ENCODE measurements at regions not wholly inside any gene's neighbourhood (a gene's known extent, or its start where the extent isn't known, plus 50 kb on each side); places are given as distances from the start of the nearest gene placed in this dataset.

- in situ Hi-C loops (cut with HindIII; ENCODE audit: low pct_ligation_motif_present, low sequenced_read_pairs): no loop called here
- TF ChIP-seq CTCF (IDR thresholded peaks at IDR 0.05; ENCODE audit: low read depth, low read length, missing control alignments): no peak
These were observed 396.7 kb upstream of the RGMA start for GRCh38 chr15:93485438-93486327.

DNA sequence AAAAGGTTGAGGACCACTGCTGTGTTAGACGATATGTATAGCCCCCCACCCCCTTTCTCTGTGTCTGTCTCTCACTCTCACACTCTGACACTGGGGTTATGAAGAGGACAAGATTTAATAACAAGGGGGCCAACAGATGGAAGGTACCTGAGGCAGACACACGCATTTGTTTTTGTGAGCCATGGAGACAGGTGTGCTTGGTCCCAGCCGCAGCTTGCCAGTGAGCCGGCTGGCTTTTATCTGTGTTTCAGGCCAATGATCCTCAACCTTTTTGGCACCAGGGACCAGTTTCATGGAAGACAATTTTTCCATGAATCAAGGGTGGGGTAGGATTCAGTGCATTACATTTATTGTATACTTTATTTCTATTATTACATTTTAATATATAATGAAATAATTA lies 394.9 kb upstream of the RGMA start:
- Histone ChIP-seq H3K27me3 (replicated peaks) (no peaks in the 10 kb centered on the region), H3K36me3 (replicated peaks) (no peaks in the 10 kb centered on the region), H3K27ac (no peak overlapping the region), H3K4me3 (ENCODE audit: low read depth, low read length) (no peak overlapping the region)
- DNase-seq: no peak
- in situ Hi-C loops (cut with HindIII; ENCODE audit: low pct_ligation_motif_present, low sequenced_read_pairs): no loop called here
- TF ChIP-seq CTCF (IDR thresholded peaks at IDR 0.05; ENCODE audit: low read depth, low read length, missing control alignments): no peak

More at GRCh38 chr15:93485438-93486327, 396.7 kb upstream of the RGMA start:
- Histone ChIP-seq H3K4me3 (ENCODE audit: low read depth, low read length) (no peak overlapping the region), H3K36me3 (replicated peaks) (no peaks in the 10 kb centered on the region), H3K27ac (no peak overlapping the region), H3K27me3 (replicated peaks) (no peaks in the 10 kb centered on the region)
- no peak for DNase-seq

DNA sequence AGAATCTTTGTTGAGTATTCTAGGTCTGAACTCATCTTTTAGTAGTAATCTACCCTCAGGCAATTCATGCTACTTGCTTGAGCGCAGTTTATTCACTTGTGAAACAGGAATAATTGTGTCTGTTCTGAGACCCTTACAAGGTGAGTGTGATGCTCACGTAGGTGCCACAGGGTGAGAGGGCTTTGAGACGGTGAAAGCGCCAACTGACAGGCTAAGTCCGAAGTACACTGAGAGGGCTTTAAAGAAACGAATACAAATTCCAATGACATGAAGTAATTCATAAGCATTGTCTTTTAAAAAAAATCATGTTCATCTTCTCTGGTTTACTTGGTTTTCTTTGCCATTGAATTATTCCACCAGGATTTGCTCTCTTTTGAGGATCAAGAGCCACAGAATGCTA lies 393.7 kb upstream of the RGMA start:
- no peaks in the 10 kb centered on the region for H3K36me3 ChIP-seq (replicated peaks)
- in situ Hi-C loops (cut with HindIII; ENCODE audit: low pct_ligation_motif_present, low sequenced_read_pairs): no loop called here
- no peak overlapping the region for H3K27ac ChIP-seq
- DNase-seq: no peak
- H3K4me3 ChIP-seq (ENCODE audit: low read depth, low read length): no peak overlapping the region
- TF ChIP-seq CTCF (IDR thresholded peaks at IDR 0.05; ENCODE audit: low read depth, low read length, missing control alignments): no peak
- no peaks in the 10 kb centered on the region for H3K27me3 ChIP-seq (replicated peaks)

DNA sequence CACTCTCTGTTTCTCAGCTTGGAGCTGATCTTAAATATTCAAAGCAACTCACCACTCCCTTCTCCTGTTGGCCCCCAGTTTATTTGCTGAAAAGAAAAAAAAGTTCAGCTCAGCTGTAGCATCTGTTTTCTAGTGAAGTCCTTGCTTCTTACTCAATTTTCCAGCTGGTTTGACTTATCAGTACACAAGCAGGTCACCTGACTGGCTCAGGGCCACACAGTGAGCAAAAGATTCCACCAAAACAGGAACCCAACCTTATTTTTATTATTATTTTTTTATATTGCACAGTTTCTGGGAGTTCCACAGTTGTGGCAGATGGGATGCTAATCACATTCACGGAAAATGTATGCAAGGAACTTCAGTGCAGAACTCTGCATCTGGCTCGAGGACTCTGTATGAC lies 390.7 kb upstream of the RGMA start:
- no peak overlapping the region for H3K27ac ChIP-seq
- no peak for TF ChIP-seq CTCF (IDR thresholded peaks at IDR 0.05; ENCODE audit: low read depth, low read length, missing control alignments)

GRCh38 chr15:93478947-93479346 lies 389.9 kb upstream of the RGMA start:
- H3K27ac ChIP-seq: no peak overlapping the region
- in situ Hi-C loops (cut with HindIII; ENCODE audit: low pct_ligation_motif_present, low sequenced_read_pairs): no loop called here
- TF ChIP-seq CTCF (IDR thresholded peaks at IDR 0.05; ENCODE audit: low read depth, low read length, missing control alignments): no peak
- no peak overlapping the region for H3K4me3 ChIP-seq (ENCODE audit: low read depth, low read length)
- DNase-seq: no peak
- H3K27me3 ChIP-seq (replicated peaks): no peaks in the 10 kb centered on the region
- no peaks in the 10 kb centered on the region for H3K36me3 ChIP-seq (replicated peaks)

More for the DNA sequence above, 390.7 kb upstream of the RGMA start:
- Histone ChIP-seq H3K27me3 (replicated peaks) (no peaks in the 10 kb centered on the region), H3K36me3 (replicated peaks) (no peaks in the 10 kb centered on the region), H3K4me3 (ENCODE audit: low read depth, low read length) (no peak overlapping the region)
- in situ Hi-C loops (cut with HindIII; ENCODE audit: low pct_ligation_motif_present, low sequenced_read_pairs): no loop called here
- DNase-seq: no peak

Data from brain microvascular endothelial cell (primary cell).